ENCODE measurements at regions not wholly inside any gene's neighbourhood (a gene's known extent, or its start where the extent isn't known, plus 50 kb on each side); places are given as distances from the start of the nearest gene placed in this dataset.

DNA sequence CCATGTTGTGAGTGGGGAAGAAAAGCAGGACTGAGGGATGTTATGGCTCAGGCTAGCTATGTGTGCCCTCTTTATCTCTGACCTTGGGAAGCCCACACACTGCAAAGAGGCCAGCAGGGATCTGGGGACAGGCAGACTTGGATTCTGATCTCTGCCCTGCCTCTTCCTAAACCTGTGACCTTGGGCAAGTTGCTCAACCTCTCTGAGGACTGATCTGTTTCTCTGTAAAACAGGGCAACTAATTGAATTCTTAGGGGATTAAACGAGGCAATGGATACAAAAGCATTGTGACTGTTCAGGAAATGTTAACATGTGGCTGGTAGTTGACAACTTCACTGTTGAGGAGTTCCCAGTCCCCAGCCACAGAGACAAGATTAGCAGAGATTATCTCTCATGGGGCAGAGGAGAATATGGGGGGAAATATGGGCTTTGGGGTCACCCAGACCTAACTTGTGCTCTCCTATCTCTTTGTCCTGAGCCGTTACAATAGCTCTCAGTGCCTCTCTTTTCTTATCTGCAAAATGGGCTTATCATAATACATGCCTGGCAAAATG lies 184.7 kb upstream of the GLI2 start (continued):
- TF ChIP-seq, protein P1, sequence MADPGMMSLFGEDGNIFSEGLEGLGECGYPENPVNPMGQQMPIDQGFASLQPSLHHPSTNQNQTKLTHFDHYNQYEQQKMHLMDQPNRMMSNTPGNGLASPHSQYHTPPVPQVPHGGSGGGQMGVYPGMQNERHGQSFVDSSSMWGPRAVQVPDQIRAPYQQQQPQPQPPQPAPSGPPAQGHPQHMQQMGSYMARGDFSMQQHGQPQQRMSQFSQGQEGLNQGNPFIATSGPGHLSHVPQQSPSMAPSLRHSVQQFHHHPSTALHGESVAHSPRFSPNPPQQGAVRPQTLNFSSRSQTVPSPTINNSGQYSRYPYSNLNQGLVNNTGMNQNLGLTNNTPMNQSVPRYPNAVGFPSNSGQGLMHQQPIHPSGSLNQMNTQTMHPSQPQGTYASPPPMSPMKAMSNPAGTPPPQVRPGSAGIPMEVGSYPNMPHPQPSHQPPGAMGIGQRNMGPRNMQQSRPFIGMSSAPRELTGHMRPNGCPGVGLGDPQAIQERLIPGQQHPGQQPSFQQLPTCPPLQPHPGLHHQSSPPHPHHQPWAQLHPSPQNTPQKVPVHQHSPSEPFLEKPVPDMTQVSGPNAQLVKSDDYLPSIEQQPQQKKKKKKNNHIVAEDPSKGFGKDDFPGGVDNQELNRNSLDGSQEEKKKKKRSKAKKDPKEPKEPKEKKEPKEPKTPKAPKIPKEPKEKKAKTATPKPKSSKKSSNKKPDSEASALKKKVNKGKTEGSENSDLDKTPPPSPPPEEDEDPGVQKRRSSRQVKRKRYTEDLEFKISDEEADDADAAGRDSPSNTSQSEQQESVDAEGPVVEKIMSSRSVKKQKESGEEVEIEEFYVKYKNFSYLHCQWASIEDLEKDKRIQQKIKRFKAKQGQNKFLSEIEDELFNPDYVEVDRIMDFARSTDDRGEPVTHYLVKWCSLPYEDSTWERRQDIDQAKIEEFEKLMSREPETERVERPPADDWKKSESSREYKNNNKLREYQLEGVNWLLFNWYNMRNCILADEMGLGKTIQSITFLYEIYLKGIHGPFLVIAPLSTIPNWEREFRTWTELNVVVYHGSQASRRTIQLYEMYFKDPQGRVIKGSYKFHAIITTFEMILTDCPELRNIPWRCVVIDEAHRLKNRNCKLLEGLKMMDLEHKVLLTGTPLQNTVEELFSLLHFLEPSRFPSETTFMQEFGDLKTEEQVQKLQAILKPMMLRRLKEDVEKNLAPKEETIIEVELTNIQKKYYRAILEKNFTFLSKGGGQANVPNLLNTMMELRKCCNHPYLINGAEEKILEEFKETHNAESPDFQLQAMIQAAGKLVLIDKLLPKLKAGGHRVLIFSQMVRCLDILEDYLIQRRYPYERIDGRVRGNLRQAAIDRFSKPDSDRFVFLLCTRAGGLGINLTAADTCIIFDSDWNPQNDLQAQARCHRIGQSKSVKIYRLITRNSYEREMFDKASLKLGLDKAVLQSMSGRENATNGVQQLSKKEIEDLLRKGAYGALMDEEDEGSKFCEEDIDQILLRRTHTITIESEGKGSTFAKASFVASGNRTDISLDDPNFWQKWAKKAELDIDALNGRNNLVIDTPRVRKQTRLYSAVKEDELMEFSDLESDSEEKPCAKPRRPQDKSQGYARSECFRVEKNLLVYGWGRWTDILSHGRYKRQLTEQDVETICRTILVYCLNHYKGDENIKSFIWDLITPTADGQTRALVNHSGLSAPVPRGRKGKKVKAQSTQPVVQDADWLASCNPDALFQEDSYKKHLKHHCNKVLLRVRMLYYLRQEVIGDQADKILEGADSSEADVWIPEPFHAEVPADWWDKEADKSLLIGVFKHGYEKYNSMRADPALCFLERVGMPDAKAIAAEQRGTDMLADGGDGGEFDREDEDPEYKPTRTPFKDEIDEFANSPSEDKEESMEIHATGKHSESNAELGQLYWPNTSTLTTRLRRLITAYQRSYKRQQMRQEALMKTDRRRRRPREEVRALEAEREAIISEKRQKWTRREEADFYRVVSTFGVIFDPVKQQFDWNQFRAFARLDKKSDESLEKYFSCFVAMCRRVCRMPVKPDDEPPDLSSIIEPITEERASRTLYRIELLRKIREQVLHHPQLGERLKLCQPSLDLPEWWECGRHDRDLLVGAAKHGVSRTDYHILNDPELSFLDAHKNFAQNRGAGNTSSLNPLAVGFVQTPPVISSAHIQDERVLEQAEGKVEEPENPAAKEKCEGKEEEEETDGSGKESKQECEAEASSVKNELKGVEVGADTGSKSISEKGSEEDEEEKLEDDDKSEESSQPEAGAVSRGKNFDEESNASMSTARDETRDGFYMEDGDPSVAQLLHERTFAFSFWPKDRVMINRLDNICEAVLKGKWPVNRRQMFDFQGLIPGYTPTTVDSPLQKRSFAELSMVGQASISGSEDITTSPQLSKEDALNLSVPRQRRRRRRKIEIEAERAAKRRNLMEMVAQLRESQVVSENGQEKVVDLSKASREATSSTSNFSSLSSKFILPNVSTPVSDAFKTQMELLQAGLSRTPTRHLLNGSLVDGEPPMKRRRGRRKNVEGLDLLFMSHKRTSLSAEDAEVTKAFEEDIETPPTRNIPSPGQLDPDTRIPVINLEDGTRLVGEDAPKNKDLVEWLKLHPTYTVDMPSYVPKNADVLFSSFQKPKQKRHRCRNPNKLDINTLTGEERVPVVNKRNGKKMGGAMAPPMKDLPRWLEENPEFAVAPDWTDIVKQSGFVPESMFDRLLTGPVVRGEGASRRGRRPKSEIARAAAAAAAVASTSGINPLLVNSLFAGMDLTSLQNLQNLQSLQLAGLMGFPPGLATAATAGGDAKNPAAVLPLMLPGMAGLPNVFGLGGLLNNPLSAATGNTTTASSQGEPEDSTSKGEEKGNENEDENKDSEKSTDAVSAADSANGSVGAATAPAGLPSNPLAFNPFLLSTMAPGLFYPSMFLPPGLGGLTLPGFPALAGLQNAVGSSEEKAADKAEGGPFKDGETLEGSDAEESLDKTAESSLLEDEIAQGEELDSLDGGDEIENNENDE (IDR thresholded peaks at IDR 0.05; ENCODE audit: insufficient replicate concordance, low read length), result no peak
- TF ChIP-seq, protein P2, sequence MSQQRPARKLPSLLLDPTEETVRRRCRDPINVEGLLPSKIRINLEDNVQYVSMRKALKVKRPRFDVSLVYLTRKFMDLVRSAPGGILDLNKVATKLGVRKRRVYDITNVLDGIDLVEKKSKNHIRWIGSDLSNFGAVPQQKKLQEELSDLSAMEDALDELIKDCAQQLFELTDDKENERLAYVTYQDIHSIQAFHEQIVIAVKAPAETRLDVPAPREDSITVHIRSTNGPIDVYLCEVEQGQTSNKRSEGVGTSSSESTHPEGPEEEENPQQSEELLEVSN (IDR thresholded peaks at IDR 0.05), result no peak
- TF ChIP-seq CBX8 (IDR thresholded peaks at IDR 0.05; ENCODE audit: borderline replicate concordance, low read depth, low read length) (no peak), SP2 (IDR thresholded peaks at IDR 0.05; ENCODE audit: low read length) (no peak)
